Mesenchymal stem cell (in vitro differentiated cells and primary cell): ENCODE measurements at regions not wholly inside any gene's neighbourhood (a gene's known extent, or its start where the extent isn't known, plus 50 kb on each side); places are given as distances from the start of the nearest gene placed in this dataset.
A peak's percentile ranks its signal among the peaks of the same experiment; 100 is the strongest.

Experiments used
- DNase-seq: peaks from one replicate; pipeline ENCODE4 v3.0.0-alpha.2; 2013
- H2AFZ ChIP-seq: one replicate; pipeline ENCODE4 v1.6.1; 2013; ENCODE audit warnings: low read depth, mild to moderate bottlenecking, control low read depth, inconsistent platforms, low read length, moderate library complexity
- H2AK5ac ChIP-seq: 2 replicates; pipeline ENCODE4 v1.6.1; 2013; ENCODE audit warnings: low read length, moderate library complexity, mild to moderate bottlenecking, inconsistent platforms; ENCODE audit not compliant: severe bottlenecking
- H2BK120ac ChIP-seq: one replicate; pipeline ENCODE4 v1.6.1; 2013; ENCODE audit warnings: low read depth, mild to moderate bottlenecking, inconsistent platforms, low read length, moderate library complexity
- H2BK12ac ChIP-seq, 2 experiments: one replicate each; pipeline ENCODE4 v1.6.1; 2013; ENCODE audit warnings: inconsistent platforms in 2 of 2, low read length in 2 of 2, mild to moderate bottlenecking in 2 of 2, moderate library complexity in 2 of 2, control low read depth in 1 of 2
- H2BK15ac ChIP-seq: one replicate; pipeline ENCODE4 v1.6.1; 2013; ENCODE audit warnings: mild to moderate bottlenecking, low read depth, inconsistent platforms; ENCODE audit not compliant: poor library complexity, severe bottlenecking
- H2BK5ac ChIP-seq: 2 replicates; pipeline ENCODE4 v1.6.1; 2013; ENCODE audit warnings: low read depth, mild to moderate bottlenecking, low read length, control low read depth, inconsistent platforms; ENCODE audit not compliant: poor library complexity, severe bottlenecking
- H3K14ac ChIP-seq, 2 experiments: one replicate each; pipeline ENCODE4 v1.6.1; 2013; ENCODE audit warnings: inconsistent platforms in 2 of 2, low read length in 2 of 2, control low read depth in 1 of 2, mild to moderate bottlenecking in 1 of 2, moderate library complexity in 1 of 2
- H3K18ac ChIP-seq, 2 experiments: one replicate each; pipeline ENCODE4 v1.6.1; 2013; ENCODE audit warnings: inconsistent platforms in 2 of 2, low read length in 2 of 2, control low read depth in 1 of 2, low read depth in 1 of 2, mild to moderate bottlenecking in 1 of 2
- H3K23ac ChIP-seq, 2 experiments: one replicate each; pipeline ENCODE4 v1.6.1; 2013; ENCODE audit warnings: inconsistent platforms in 2 of 2, low read length in 2 of 2, mild to moderate bottlenecking in 2 of 2, moderate library complexity in 2 of 2, control low read depth in 1 of 2
- H3K27ac ChIP-seq: 2 replicates; pipeline ENCODE4 v1.5.1; 2013; ENCODE audit warnings: mild to moderate bottlenecking, moderate library complexity, low read length, control low read depth, inconsistent platforms; ENCODE audit not compliant: poor library complexity, severe bottlenecking
- H3K27me3 ChIP-seq, 2 experiments: 2 replicates each; pipeline versions ENCODE4 v1.6.1 to v1.7.0; 2013; ENCODE audit warnings: low read length in 2 of 2, mild to moderate bottlenecking in 2 of 2, moderate library complexity in 2 of 2, control low read depth in 1 of 2, inconsistent platforms in 1 of 2; ENCODE audit not compliant: control insufficient read depth in 1 of 2, insufficient read depth in 1 of 2
- H3K36me3 ChIP-seq, 2 experiments: 2 replicates each; pipeline versions ENCODE4 v1.6.1 to v1.7.0; 2013; ENCODE audit warnings: low read length in 2 of 2, control low read depth in 1 of 2, inconsistent platforms in 1 of 2, low read depth in 1 of 2, mild to moderate bottlenecking in 1 of 2; ENCODE audit not compliant: insufficient read depth in 2 of 2, control insufficient read depth in 1 of 2
- H3K4ac ChIP-seq, 2 experiments: one replicate each; pipeline ENCODE4 v1.6.1; 2013; ENCODE audit warnings: inconsistent platforms in 2 of 2, low read length in 2 of 2, mild to moderate bottlenecking in 2 of 2, moderate library complexity in 2 of 2, control low read depth in 1 of 2, low read depth in 1 of 2
- H3K4me1 ChIP-seq: 2 replicates; pipeline ENCODE4 v1.6.1; 2013; ENCODE audit warnings: low read depth, low read length, control low read depth; ENCODE audit not compliant: control insufficient read depth, insufficient read depth
- H3K4me2 ChIP-seq: 2 replicates; pipeline ENCODE4 v1.6.1; 2013; ENCODE audit warnings: low read length, mild to moderate bottlenecking, inconsistent platforms; ENCODE audit not compliant: poor library complexity, severe bottlenecking
- H3K4me3 ChIP-seq, 2 experiments: 2 replicates each; pipeline versions ENCODE4 v1.5.1 to v1.7.0; 2013; ENCODE audit warnings: low read length in 2 of 2, mild to moderate bottlenecking in 2 of 2, control low read depth in 1 of 2, low read depth in 1 of 2; ENCODE audit not compliant: insufficient read depth in 1 of 2
- H3K79me1 ChIP-seq: replicated peaks from 2 replicates; pipeline ENCODE4 v1.6.1; 2013; ENCODE audit warnings: mild to moderate bottlenecking, control low read depth, low read length, inconsistent platforms; ENCODE audit not compliant: poor library complexity, severe bottlenecking
- H3K9ac ChIP-seq: 2 replicates; pipeline ENCODE4 v1.7.0; 2013; ENCODE audit warnings: mild to moderate bottlenecking, low read length, moderate library complexity
- H3K9me3 ChIP-seq: 2 replicates; pipeline ENCODE4 v1.7.0; 2013; ENCODE audit warnings: mild to moderate bottlenecking, low read length; ENCODE audit not compliant: control insufficient read depth
- H4K8ac ChIP-seq: one replicate; pipeline ENCODE4 v1.6.1; 2013; ENCODE audit warnings: inconsistent platforms, mild to moderate bottlenecking, low read length, moderate library complexity
- H4K91ac ChIP-seq: one replicate; pipeline ENCODE4 v1.6.1; 2013; ENCODE audit warnings: mild to moderate bottlenecking, low read length, inconsistent platforms
- WGBS: methylation state at CpG from one replicate; pipeline ENCODE4 v1.1.7; 2013; ENCODE audit warnings: mixed read lengths; 5-methylcytosine and 5-hydroxymethylcytosine counted together

DNA sequence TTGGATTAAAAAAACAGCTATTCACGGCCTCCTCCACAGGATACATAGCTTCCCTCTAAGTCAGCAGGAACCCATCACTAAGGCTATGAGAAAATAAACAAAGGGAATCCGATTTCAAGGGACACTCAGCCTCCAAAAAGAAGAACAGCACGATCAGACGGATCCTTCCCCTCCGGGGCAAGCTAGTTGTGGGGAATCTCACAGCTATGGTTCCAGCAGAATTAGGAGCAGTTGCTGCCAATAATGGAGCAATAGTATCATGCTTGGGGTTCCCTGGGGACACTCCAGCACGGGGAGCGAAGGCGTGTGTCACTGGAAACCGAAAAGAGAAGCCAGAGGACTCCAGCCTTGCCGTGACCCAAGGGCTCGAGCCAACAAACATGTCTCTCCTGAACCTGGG is 163.1 kb downstream of the TTC32 start:
- 73% methylated on average over 11 of the region's 11 CpGs for WGBS
- Histone ChIP-seq H4K91ac (no peak overlapping the region), H2BK12ac (peak overlapping the region in 1 of 2 experiments; percentile 43), H3K4me2 (no peak overlapping the region), H2BK5ac (no peak overlapping the region), H3K27ac (no peak overlapping the region), H3K79me1 (no peaks in the 10 kb centered on the region), H3K4me3 (peak overlapping the region in 1 of 2 experiments; percentile 42), H3K36me3 (no peaks in the 10 kb centered on the region), H3K14ac (no peak overlapping the region), H2AK5ac (no peak overlapping the region), H3K4me1 (peaks cover 10% of the 10 kb centered on the region), H3K18ac (no peak overlapping the region), H4K8ac (no peak overlapping the region), H2BK15ac (no peak overlapping the region), H3K9ac (peak overlapping the region; percentile 75), H2BK120ac (no peak overlapping the region), H3K9me3 (no peaks in the 10 kb centered on the region), H3K4ac (no peak overlapping the region), H2AFZ (no peak overlapping the region), H3K23ac (no peak overlapping the region), H3K27me3 (no peaks in the 10 kb centered on the region)
- no peak for DNase-seq

DNA sequence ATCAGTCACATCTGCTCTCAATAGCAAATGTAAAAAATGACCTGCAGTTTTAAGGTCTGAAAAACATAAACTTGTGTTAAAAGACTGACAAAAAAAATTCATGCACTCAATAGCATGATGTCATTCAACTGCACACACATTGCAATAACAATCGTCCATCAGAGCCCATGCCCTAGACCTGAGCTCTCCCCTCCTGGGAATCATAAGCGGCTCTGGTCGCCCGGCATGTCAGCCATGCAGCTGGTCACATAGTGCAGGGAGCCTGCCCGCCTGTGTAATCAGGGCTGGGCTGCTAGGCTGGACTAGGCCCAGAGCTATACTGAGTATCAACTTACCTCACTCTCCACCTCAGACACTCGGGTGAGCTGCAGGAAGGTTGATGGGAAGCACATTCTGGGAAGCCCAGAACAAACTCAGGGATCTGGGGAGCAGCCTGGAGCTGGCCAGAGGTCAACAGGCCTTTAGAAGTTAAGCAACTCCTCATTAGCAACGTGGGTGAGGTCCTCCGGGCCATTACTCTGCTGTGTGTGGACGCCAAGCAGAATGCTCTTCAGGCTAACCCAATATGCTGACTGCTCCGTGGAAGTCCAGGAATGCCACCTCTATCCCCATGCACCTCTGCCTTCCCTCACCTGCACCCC is 165.5 kb downstream of the TTC32 start:
- Histone ChIP-seq H3K14ac (peak overlapping the region in 1 of 2 experiments; percentile 84), H3K9me3 (no peaks in the 10 kb centered on the region), H2BK120ac (no peak overlapping the region), H3K18ac (no peak overlapping the region), H3K4ac (no peak overlapping the region), H2BK15ac (no peak overlapping the region), H3K27me3 (no peaks in the 10 kb centered on the region), H3K36me3 (no peaks in the 10 kb centered on the region), H2BK5ac (no peak overlapping the region), H2AFZ (no peak overlapping the region), H3K79me1 (no peaks in the 10 kb centered on the region), H3K9ac (no peak overlapping the region), H3K4me1 (peaks cover 12% of the 10 kb centered on the region), H2BK12ac (peak overlapping the region in 1 of 2 experiments; percentile 67), H2AK5ac (no peak overlapping the region), H3K4me3 (no peak overlapping the region), H3K27ac (no peak overlapping the region), H4K91ac (no peak overlapping the region), H3K23ac (no peak overlapping the region), H4K8ac (peak overlapping the region; percentile 5), H3K4me2 (no peak overlapping the region)
- DNase-seq, result no peak
- whole genome bisulfite sequencing, result 79% methylated on average over 10 of the region's 10 CpGs

DNA sequence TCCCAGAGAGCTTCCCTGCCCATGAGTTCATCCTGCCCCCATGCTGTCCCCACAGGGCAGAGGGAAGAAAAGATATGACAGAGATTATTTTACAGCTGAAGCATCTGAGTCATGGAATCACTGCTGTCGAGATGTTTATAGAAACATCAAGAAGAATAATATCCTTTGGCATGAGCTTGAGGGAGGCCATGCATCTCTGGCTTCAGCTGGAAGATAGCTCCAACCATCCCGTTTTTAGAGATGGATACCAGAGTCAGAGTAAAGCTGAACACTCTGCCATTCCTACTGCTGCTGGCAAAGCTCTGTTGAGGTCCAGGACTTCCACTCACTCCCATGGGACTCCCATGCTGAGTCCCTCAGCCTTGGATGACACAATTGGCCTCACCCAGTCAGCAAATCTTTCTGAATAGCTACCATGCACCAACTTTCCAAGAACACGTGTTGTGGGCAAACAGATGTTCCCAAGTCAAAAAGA is 167.8 kb downstream of the TTC32 start:
- H3K23ac ChIP-seq, result no peak overlapping the region
- H3K79me1 ChIP-seq, result no peaks in the 10 kb centered on the region
- no peak overlapping the region for H3K14ac ChIP-seq
- peak overlapping the region; percentile 2 for H3K9ac ChIP-seq
- peak; percentile 85 for DNase-seq
- no peak overlapping the region for H2BK120ac ChIP-seq
- peak overlapping the region; percentile 49 to 54 for H3K18ac ChIP-seq
- no peak overlapping the region for H2AK5ac ChIP-seq
- no peaks in the 10 kb centered on the region for H3K9me3 ChIP-seq
- H3K4ac ChIP-seq, result peak overlapping the region in 1 of 2 experiments; percentile 34
- H3K27me3 ChIP-seq, result no peaks in the 10 kb centered on the region
- 6% methylated on average over 2 of the region's 3 CpGs for WGBS
- no peak overlapping the region for H2BK5ac ChIP-seq
- no peak overlapping the region for H4K8ac ChIP-seq
- no peak overlapping the region for H3K27ac ChIP-seq
- no peak overlapping the region for H3K4me2 ChIP-seq
- no peak overlapping the region for H4K91ac ChIP-seq
- no peak overlapping the region for H2BK15ac ChIP-seq
- H2BK12ac ChIP-seq, result peak overlapping the region in 1 of 2 experiments; percentile 40
- peaks cover 12% of the 10 kb centered on the region for H3K4me1 ChIP-seq
- no peak overlapping the region for H3K4me3 ChIP-seq
- H3K36me3 ChIP-seq, result no peaks in the 10 kb centered on the region
- no peak overlapping the region for H2AFZ ChIP-seq

DNA sequence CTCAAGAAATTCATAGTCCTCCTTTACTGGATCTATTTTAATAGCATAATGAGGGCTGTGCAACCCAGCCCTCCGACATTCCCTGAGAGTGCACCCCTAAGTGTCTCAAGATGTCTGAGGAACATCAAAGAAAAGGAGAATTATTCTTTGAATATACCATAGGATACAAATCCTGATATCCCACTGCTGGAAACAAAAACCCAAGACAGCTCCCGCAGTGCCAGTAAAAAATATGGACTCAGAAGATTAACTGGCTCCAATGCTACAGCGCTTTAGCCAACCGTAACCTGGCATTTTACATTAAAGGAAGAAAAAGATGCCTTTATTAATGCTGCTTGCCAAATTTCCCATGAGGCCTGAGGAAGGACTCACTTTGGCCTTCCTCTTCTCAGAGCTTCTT is 168.4 kb downstream of the TTC32 start:
- H3K4me2 ChIP-seq, result no peak overlapping the region
- H2BK120ac ChIP-seq, result peak overlapping the region; percentile 54
- no peak overlapping the region for H3K14ac ChIP-seq
- no peaks in the 10 kb centered on the region for H3K79me1 ChIP-seq
- no peak overlapping the region for H2BK12ac ChIP-seq
- H3K9me3 ChIP-seq, result no peaks in the 10 kb centered on the region
- H3K4me3 ChIP-seq, result no peak overlapping the region
- 84% methylated on average over 4 of the region's 4 CpGs for WGBS
- H3K27me3 ChIP-seq, result no peaks in the 10 kb centered on the region
- H3K18ac ChIP-seq, result peak overlapping the region; percentile 23 to 38
- H2BK15ac ChIP-seq, result no peak overlapping the region
- H3K23ac ChIP-seq, result no peak overlapping the region
- H4K91ac ChIP-seq, result no peak overlapping the region
- H3K36me3 ChIP-seq, result no peaks in the 10 kb centered on the region
- H3K9ac ChIP-seq, result peak overlapping the region; percentile 2
- no peak overlapping the region for H2AK5ac ChIP-seq
- no peak for DNase-seq
- H3K27ac ChIP-seq, result no peak overlapping the region
- no peak overlapping the region for H4K8ac ChIP-seq
- no peak overlapping the region for H2AFZ ChIP-seq
- no peak overlapping the region for H2BK5ac ChIP-seq
- peak overlapping the region in 1 of 2 experiments; percentile 34 for H3K4ac ChIP-seq
- peaks cover 10% of the 10 kb centered on the region for H3K4me1 ChIP-seq
